Mesenchymal stem cell (in vitro differentiated cells and primary cell): ENCODE measurements at regions not wholly inside any gene's neighbourhood (a gene's known extent, or its start where the extent isn't known, plus 50 kb on each side); places are given as distances from the start of the nearest gene placed in this dataset.

Experiments used
- DNase-seq: peaks from one replicate; pipeline ENCODE4 v3.0.0-alpha.2; 2013
- H2AFZ ChIP-seq: one replicate; pipeline ENCODE4 v1.6.1; 2013; ENCODE audit warnings: low read depth, mild to moderate bottlenecking, control low read depth, inconsistent platforms, low read length, moderate library complexity
- H2AK5ac ChIP-seq: 2 replicates; pipeline ENCODE4 v1.6.1; 2013; ENCODE audit warnings: low read length, moderate library complexity, mild to moderate bottlenecking, inconsistent platforms; ENCODE audit not compliant: severe bottlenecking
- H2BK120ac ChIP-seq: one replicate; pipeline ENCODE4 v1.6.1; 2013; ENCODE audit warnings: low read depth, mild to moderate bottlenecking, inconsistent platforms, low read length, moderate library complexity
- H2BK12ac ChIP-seq, 2 experiments: one replicate each; pipeline ENCODE4 v1.6.1; 2013; ENCODE audit warnings: inconsistent platforms in 2 of 2, low read length in 2 of 2, mild to moderate bottlenecking in 2 of 2, moderate library complexity in 2 of 2, control low read depth in 1 of 2
- H2BK15ac ChIP-seq: one replicate; pipeline ENCODE4 v1.6.1; 2013; ENCODE audit warnings: mild to moderate bottlenecking, low read depth, inconsistent platforms; ENCODE audit not compliant: poor library complexity, severe bottlenecking
- H2BK5ac ChIP-seq: 2 replicates; pipeline ENCODE4 v1.6.1; 2013; ENCODE audit warnings: low read depth, mild to moderate bottlenecking, low read length, control low read depth, inconsistent platforms; ENCODE audit not compliant: poor library complexity, severe bottlenecking
- H3K14ac ChIP-seq, 2 experiments: one replicate each; pipeline ENCODE4 v1.6.1; 2013; ENCODE audit warnings: inconsistent platforms in 2 of 2, low read length in 2 of 2, control low read depth in 1 of 2, mild to moderate bottlenecking in 1 of 2, moderate library complexity in 1 of 2
- H3K18ac ChIP-seq, 2 experiments: one replicate each; pipeline ENCODE4 v1.6.1; 2013; ENCODE audit warnings: inconsistent platforms in 2 of 2, low read length in 2 of 2, control low read depth in 1 of 2, low read depth in 1 of 2, mild to moderate bottlenecking in 1 of 2
- H3K23ac ChIP-seq, 2 experiments: one replicate each; pipeline ENCODE4 v1.6.1; 2013; ENCODE audit warnings: inconsistent platforms in 2 of 2, low read length in 2 of 2, mild to moderate bottlenecking in 2 of 2, moderate library complexity in 2 of 2, control low read depth in 1 of 2
- H3K27ac ChIP-seq: 2 replicates; pipeline ENCODE4 v1.5.1; 2013; ENCODE audit warnings: mild to moderate bottlenecking, moderate library complexity, low read length, control low read depth, inconsistent platforms; ENCODE audit not compliant: poor library complexity, severe bottlenecking
- H3K27me3 ChIP-seq, 2 experiments: 2 replicates each; pipeline versions ENCODE4 v1.6.1 to v1.7.0; 2013; ENCODE audit warnings: low read length in 2 of 2, mild to moderate bottlenecking in 2 of 2, moderate library complexity in 2 of 2, control low read depth in 1 of 2, inconsistent platforms in 1 of 2; ENCODE audit not compliant: control insufficient read depth in 1 of 2, insufficient read depth in 1 of 2
- H3K36me3 ChIP-seq, 2 experiments: 2 replicates each; pipeline versions ENCODE4 v1.6.1 to v1.7.0; 2013; ENCODE audit warnings: low read length in 2 of 2, control low read depth in 1 of 2, inconsistent platforms in 1 of 2, low read depth in 1 of 2, mild to moderate bottlenecking in 1 of 2; ENCODE audit not compliant: insufficient read depth in 2 of 2, control insufficient read depth in 1 of 2
- H3K4ac ChIP-seq, 2 experiments: one replicate each; pipeline ENCODE4 v1.6.1; 2013; ENCODE audit warnings: inconsistent platforms in 2 of 2, low read length in 2 of 2, mild to moderate bottlenecking in 2 of 2, moderate library complexity in 2 of 2, control low read depth in 1 of 2, low read depth in 1 of 2
- H3K4me1 ChIP-seq: 2 replicates; pipeline ENCODE4 v1.6.1; 2013; ENCODE audit warnings: low read depth, low read length, control low read depth; ENCODE audit not compliant: control insufficient read depth, insufficient read depth
- H3K4me2 ChIP-seq: 2 replicates; pipeline ENCODE4 v1.6.1; 2013; ENCODE audit warnings: low read length, mild to moderate bottlenecking, inconsistent platforms; ENCODE audit not compliant: poor library complexity, severe bottlenecking
- H3K4me3 ChIP-seq, 2 experiments: 2 replicates each; pipeline versions ENCODE4 v1.5.1 to v1.7.0; 2013; ENCODE audit warnings: low read length in 2 of 2, mild to moderate bottlenecking in 2 of 2, control low read depth in 1 of 2, low read depth in 1 of 2; ENCODE audit not compliant: insufficient read depth in 1 of 2
- H3K79me1 ChIP-seq: replicated peaks from 2 replicates; pipeline ENCODE4 v1.6.1; 2013; ENCODE audit warnings: mild to moderate bottlenecking, control low read depth, low read length, inconsistent platforms; ENCODE audit not compliant: poor library complexity, severe bottlenecking
- H3K9ac ChIP-seq: 2 replicates; pipeline ENCODE4 v1.7.0; 2013; ENCODE audit warnings: mild to moderate bottlenecking, low read length, moderate library complexity
- H3K9me3 ChIP-seq: 2 replicates; pipeline ENCODE4 v1.7.0; 2013; ENCODE audit warnings: mild to moderate bottlenecking, low read length; ENCODE audit not compliant: control insufficient read depth
- H4K8ac ChIP-seq: one replicate; pipeline ENCODE4 v1.6.1; 2013; ENCODE audit warnings: inconsistent platforms, mild to moderate bottlenecking, low read length, moderate library complexity
- H4K91ac ChIP-seq: one replicate; pipeline ENCODE4 v1.6.1; 2013; ENCODE audit warnings: mild to moderate bottlenecking, low read length, inconsistent platforms
- WGBS: methylation state at CpG from one replicate; pipeline ENCODE4 v1.1.7; 2013; ENCODE audit warnings: mixed read lengths; 5-methylcytosine and 5-hydroxymethylcytosine counted together

- Histone ChIP-seq H4K91ac (no peak overlapping the region), H3K18ac (no peak overlapping the region), H3K9ac (no peak overlapping the region), H2AK5ac (no peak overlapping the region), H3K4me1 (peaks cover 5% of the 10 kb centered on the region), H3K4me3 (no peak overlapping the region), H3K23ac (no peak overlapping the region), H2BK120ac (no peak overlapping the region), H2BK5ac (no peak overlapping the region), H3K27me3 (no peaks in the 10 kb centered on the region), H2BK12ac (peak overlapping the region in 1 of 2 experiments; percentile 45), H4K8ac (no peak overlapping the region), H3K79me1 (no peaks in the 10 kb centered on the region), H2BK15ac (no peak overlapping the region), H3K4me2 (no peak overlapping the region), H2AFZ (no peak overlapping the region), H3K4ac (no peak overlapping the region), H3K14ac (no peak overlapping the region), H3K36me3 (no peaks in the 10 kb centered on the region), H3K27ac (no peak overlapping the region), H3K9me3 (no peaks in the 10 kb centered on the region)
- DNase-seq: peak; percentile 54
- WGBS: 84% methylated on average over 2 of the region's 2 CpGs
These were observed 80.3 kb upstream of the RPS23 start for GRCh38 chr5:82358457-82358856.

GRCh38 chr5:82356808-82357671 lies 78.9 kb upstream of the RPS23 start:
- no peak overlapping the region for H3K27ac ChIP-seq

GRCh38 chr5:82356021-82356420 lies 77.9 kb upstream of the RPS23 start:
- peak overlapping the region in 1 of 2 experiments; percentile 55 for H3K14ac ChIP-seq
- H3K79me1 ChIP-seq: no peaks in the 10 kb centered on the region
- H3K36me3 ChIP-seq: no peaks in the 10 kb centered on the region
- H4K91ac ChIP-seq: no peak overlapping the region
- no peaks in the 10 kb centered on the region for H3K27me3 ChIP-seq
- H3K4me1 ChIP-seq: peaks cover 5% of the 10 kb centered on the region
- no peak overlapping the region for H3K27ac ChIP-seq
- peak overlapping the region in 1 of 2 experiments; percentile 35 for H3K18ac ChIP-seq
- no peak overlapping the region for H3K4me2 ChIP-seq
- H2BK15ac ChIP-seq: no peak overlapping the region
- 99% methylated on average over 3 of the region's 4 CpGs for WGBS
- H4K8ac ChIP-seq: no peak overlapping the region
- no peak overlapping the region for H2BK120ac ChIP-seq
- no peak overlapping the region for H2AFZ ChIP-seq
- DNase-seq: no peak
- H2AK5ac ChIP-seq: no peak overlapping the region
- no peak overlapping the region for H3K4me3 ChIP-seq
- H3K23ac ChIP-seq: no peak overlapping the region
- no peak overlapping the region for H2BK5ac ChIP-seq
- H2BK12ac ChIP-seq: no peak overlapping the region
- H3K9ac ChIP-seq: peak overlapping the region; percentile 25
- H3K4ac ChIP-seq: no peak overlapping the region
- no peaks in the 10 kb centered on the region for H3K9me3 ChIP-seq

More at GRCh38 chr5:82356808-82357671, 78.9 kb upstream of the RPS23 start:
- peak overlapping the region; percentile 61 for H3K9ac ChIP-seq
- peak overlapping the region; percentile 66 for H4K8ac ChIP-seq
- no peak overlapping the region for H3K4me2 ChIP-seq
- no peak overlapping the region for H2BK15ac ChIP-seq
- peak overlapping the region; percentile 29 for H2BK120ac ChIP-seq
- H4K91ac ChIP-seq: peak overlapping the region; percentile 66
- peak; percentile 54 for DNase-seq
- peaks cover 5% of the 10 kb centered on the region for H3K4me1 ChIP-seq
- no peak overlapping the region for H2BK5ac ChIP-seq
- no peaks in the 10 kb centered on the region for H3K36me3 ChIP-seq
- H3K27me3 ChIP-seq: no peaks in the 10 kb centered on the region
- H2AK5ac ChIP-seq: no peak overlapping the region
- H3K4me3 ChIP-seq: peak overlapping the region in 1 of 2 experiments; percentile 35
- H2AFZ ChIP-seq: peak overlapping the region; percentile 61
- H3K4ac ChIP-seq: peak overlapping the region in 1 of 2 experiments; percentile 68
- no peak overlapping the region for H3K23ac ChIP-seq
- peak overlapping the region in 1 of 2 experiments; percentile 76 for H3K14ac ChIP-seq
- H3K79me1 ChIP-seq: no peaks in the 10 kb centered on the region
- H3K9me3 ChIP-seq: no peaks in the 10 kb centered on the region
- peak overlapping the region; percentile 49 to 77 for H2BK12ac ChIP-seq
- WGBS: 44% methylated on average over 14 of the region's 14 CpGs
- peak overlapping the region; percentile 82 to 84 for H3K18ac ChIP-seq

GRCh38 chr5:82355496-82355895 lies 77.3 kb upstream of the RPS23 start:
- Histone ChIP-seq H4K91ac (no peak overlapping the region), H3K4me2 (no peak overlapping the region), H3K4ac (no peak overlapping the region), H4K8ac (no peak overlapping the region), H2BK5ac (no peak overlapping the region), H3K9ac (peak overlapping the region; percentile 25), H2BK12ac (no peak overlapping the region), H3K9me3 (no peaks in the 10 kb centered on the region), H3K36me3 (no peaks in the 10 kb centered on the region), H3K27ac (no peak overlapping the region), H2BK15ac (no peak overlapping the region), H3K23ac (no peak overlapping the region), H3K79me1 (no peaks in the 10 kb centered on the region), H2AK5ac (no peak overlapping the region), H3K14ac (no peak overlapping the region), H3K4me1 (peaks cover 5% of the 10 kb centered on the region), H2AFZ (no peak overlapping the region), H3K18ac (no peak overlapping the region), H3K27me3 (no peaks in the 10 kb centered on the region), H2BK120ac (no peak overlapping the region), H3K4me3 (no peak overlapping the region)
- no peak for DNase-seq
- WGBS: 92% methylated on average over 2 of the region's 2 CpGs
